ENCODE measurements at regions not wholly inside any gene's neighbourhood (a gene's known extent, or its start where the extent isn't known, plus 50 kb on each side); places are given as distances from the start of the nearest gene placed in this dataset.
"Not testable (repeated sequence)": the region's sequence is repeated elsewhere in the genome, so short reads cannot be mapped to it uniquely, and the experiment has no call there.

GRCh38 chr17:5871666-5872065 lies 198.5 kb upstream of the WSCD1 start:
- no peak for DNase-seq

DNA sequence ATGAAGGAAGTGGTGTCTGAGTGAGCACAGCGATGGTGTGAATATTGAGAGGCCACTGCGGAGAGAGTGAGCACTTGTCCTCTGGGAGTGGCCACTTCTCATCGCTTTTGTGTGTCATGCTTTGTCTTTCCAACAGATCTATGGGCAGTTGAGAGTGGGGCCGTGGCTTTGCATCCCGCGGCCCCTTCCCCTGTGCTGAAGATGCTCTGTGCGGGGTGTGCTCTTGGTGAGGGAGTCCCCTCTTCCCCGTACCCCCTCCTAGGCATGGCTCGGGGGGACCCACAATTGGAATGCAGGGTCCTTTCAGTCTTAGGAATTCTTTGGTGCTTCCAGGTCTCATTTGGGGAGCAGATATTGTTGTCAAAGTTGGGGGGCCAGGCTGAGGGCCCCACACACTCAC lies 197.3 kb upstream of the WSCD1 start:
- no peak for DNase-seq

GRCh38 chr17:5873781-5874180 lies 196.4 kb upstream of the WSCD1 start:
- no peak for DNase-seq

DNA sequence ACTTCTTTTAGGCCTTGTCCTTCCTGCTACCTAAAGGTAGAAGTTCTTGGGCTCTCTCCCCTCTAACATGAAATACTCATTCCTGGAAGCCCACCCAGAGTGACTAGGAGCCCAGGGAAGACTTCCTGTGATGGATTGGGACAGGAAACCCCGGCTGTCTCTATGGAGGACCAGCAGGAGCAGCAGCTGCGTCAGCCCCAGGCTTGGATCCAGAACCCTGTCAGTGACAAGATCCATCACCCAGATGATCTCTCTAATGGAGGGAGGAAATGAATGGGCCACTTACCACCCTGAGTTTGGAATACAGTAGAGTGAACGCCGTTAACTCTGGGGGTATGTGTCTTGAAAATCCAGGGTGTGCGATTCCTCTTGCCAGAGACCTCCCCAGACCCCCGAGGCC lies 195.7 kb upstream of the WSCD1 start:
- DNase-seq = no peak

DNA sequence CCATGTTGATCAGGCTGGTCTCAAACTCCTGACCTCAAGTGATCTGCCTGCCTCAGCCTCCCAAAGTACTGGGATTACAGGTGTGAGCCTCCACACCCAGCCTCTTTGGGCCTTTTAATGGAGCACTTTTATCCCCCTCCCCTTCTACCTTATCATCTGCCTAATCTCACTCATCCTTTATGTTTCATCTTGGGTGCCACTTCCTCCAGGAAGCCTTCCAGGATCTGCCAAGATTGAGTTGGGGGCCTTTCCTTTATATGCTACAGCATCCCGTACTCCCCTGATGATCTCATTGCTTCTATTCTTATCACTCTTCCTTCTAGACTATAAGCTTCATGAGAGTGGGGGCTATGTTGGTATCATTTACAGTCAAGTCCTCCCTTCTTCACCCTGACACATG lies 192.8 kb upstream of the WSCD1 start:
- DNase-seq = no peak

GRCh38 chr17:5877948-5878347 lies 192.2 kb upstream of the WSCD1 start:
- no peak for DNase-seq

GRCh38 chr17:5881849-5882248 lies 188.3 kb upstream of the WSCD1 start:
- DNase-seq = no peak

- no peak for DNase-seq
These were observed 186.2 kb upstream of the WSCD1 start for GRCh38 chr17:5883775-5884665.

DNA sequence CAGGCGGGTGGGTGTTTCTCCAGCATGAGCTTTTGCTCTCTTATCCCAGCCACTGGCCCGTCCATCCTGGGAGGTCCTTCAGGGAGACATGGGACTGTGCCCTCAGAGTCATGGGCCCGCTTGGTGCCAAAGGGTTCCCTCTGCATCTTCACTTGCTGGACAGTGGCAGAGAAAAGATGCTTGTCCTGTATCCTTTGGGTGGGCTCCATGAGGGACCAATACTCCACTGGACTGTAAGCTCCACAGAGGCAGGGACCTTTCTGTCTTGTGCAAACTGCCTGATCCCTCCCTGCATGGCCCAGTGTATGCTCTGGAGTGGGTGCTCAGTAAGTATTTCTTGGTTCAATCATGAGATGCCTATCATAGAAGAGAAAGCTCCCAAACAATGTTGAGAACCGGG lies 184.8 kb upstream of the WSCD1 start:
- no peak for DNase-seq

DNA sequence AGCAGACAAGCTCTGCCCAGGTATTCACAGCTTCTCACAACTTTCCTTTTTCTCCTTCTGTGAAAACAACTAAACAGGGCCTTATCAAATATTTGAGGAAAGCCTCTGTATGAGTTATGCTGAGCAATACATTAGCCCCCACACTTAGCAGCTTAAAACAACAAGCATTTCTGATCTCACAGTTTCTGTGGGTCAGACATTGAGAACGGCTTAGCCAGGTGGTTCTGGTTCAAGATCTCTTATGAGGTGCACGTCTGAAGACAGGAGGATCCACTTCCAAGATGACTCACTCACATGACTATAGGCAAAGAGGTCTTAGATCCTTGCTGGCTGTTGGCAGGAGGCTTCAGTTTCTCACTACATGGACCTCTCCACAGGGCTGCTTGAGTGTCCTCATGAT lies 181.4 kb upstream of the WSCD1 start:
- DNase-seq = no peak

GRCh38 chr17:5892921-5893675 lies 177.1 kb upstream of the WSCD1 start:
- no peak for DNase-seq

DNA sequence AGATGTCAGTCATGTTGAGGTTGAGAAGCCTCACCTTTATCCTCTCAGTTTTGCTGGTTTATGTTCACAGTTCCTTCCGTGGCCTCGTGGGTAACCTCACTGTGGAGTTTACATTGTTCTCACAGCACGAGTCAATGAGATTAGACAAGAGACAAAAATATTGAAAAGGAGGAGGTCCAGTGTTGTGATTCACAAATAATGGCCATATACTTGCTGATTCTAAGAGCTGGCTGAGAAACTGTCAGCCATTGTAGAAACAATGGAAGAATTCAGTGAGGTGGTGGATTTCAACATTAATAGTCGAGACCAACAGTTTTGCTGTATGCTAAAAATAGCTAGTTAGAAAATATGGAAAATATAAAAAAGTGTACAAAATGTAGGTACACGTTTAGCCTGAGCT lies 176.4 kb upstream of the WSCD1 start:
- no peak for DNase-seq

DNA sequence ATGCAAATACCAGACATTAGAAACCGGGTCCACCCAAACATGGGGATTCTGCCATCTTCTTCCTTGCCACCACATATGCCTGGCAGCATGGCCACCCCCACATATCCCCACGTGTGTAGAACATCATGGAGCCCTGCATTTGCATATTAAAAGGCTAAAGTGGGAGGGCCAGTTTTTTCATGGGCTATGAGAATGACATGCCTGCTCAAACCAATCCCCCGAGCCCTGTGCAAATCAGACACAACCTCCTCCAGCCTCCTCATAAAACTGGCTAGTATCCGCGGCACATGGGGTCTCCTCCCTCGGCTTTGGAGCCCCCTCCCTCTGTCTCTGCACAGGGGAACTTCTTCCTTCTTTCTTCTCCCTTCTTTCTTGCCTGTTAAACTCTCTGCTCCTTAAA lies 174.9 kb upstream of the WSCD1 start:
- DNase-seq = no peak

- DNase-seq = no peak
These were observed 174.0 kb upstream of the WSCD1 start for GRCh38 chr17:5896215-5896614.

DNA sequence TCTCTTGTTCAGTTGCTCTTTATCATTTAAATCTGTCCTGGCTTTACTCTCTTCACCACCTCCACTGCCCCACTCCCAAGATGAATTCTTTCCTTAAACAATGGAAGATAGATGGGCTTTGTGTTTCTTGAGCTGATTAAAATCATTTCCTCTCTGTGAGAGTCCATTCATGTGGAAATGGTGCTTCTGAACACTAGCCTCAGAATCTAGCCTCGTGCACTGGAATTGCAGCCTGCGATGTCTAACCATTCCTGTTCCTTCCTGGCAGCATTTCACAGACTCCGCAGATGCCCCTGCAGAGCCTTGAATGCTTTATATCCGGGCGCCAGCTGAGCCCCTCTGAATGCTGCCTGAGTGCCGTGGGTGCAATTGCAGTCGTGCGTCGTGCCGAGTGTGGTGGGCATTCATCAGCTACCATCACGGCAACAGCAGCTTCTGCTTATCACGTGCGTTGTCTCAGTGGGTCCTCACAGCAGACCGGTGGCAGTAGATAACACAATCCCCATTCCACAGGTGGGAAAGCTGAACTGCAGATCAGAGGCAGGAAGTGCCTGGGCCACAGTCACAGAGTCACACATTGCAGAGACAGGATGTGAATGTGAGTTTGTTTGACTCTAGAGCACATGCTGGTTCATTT lies 172.8 kb upstream of the WSCD1 start:
- DNase-seq = no peak

GRCh38 chr17:5897981-5898380 lies 172.2 kb upstream of the WSCD1 start:
- DNase-seq = not testable (repeated sequence)

GRCh38 chr17:5898406-5898805 lies 171.8 kb upstream of the WSCD1 start:
- no peak for DNase-seq

DNA sequence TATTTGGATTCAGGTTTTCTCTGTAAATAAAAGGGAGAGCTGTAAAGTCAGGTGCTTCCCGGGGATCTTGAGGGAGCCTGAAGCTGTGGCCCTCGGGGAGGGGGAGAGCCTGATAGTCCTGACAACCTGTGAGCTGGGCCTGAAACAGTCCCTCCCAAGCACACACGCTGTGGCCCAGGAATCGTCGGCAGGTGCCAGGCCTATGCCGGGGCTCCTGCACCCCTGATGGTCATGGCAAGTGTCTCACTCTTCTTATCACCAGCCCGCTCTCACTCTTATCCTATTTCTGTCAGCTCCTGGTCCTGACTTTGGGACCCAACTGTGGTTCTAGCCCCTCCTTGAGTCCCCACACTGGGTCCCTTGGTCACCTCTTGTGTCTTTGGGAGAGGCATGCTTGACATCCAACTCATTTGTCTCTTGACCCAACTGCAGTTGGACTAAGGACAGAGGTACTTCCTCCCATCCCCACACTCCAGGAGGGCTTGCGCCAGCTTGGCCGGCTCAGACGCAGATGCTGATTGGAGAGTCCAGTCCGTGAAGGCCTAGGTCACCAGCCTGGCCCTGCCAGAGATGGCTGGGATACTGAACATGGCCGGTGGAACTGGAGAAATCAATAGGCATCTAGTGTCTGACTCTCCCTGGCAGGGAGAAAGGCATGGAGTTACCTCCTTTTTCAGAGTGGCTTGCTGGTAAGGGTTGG lies 170.5 kb upstream of the WSCD1 start:
- DNase-seq = no peak

DNA sequence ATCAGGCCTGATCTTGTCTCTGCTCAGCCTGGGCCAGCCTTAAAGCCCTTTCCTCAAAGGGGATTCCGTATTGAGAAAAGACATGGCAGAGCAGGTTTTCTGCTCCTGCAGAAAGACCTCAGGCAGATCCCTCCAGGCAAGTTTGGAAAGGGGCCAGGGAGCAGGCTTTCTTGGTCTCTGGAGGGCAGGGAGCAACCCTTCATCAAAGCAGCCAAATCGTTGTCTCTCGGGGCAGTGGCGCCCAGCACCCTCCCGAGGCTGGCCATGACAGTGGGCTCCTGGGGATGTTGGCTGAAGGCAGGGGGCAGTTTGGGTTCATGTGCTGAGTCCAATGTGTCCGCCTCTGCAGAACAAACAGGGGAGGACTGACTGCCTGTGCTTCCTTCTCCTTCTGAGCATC lies 168.4 kb upstream of the WSCD1 start:
- no peak for DNase-seq

DNA sequence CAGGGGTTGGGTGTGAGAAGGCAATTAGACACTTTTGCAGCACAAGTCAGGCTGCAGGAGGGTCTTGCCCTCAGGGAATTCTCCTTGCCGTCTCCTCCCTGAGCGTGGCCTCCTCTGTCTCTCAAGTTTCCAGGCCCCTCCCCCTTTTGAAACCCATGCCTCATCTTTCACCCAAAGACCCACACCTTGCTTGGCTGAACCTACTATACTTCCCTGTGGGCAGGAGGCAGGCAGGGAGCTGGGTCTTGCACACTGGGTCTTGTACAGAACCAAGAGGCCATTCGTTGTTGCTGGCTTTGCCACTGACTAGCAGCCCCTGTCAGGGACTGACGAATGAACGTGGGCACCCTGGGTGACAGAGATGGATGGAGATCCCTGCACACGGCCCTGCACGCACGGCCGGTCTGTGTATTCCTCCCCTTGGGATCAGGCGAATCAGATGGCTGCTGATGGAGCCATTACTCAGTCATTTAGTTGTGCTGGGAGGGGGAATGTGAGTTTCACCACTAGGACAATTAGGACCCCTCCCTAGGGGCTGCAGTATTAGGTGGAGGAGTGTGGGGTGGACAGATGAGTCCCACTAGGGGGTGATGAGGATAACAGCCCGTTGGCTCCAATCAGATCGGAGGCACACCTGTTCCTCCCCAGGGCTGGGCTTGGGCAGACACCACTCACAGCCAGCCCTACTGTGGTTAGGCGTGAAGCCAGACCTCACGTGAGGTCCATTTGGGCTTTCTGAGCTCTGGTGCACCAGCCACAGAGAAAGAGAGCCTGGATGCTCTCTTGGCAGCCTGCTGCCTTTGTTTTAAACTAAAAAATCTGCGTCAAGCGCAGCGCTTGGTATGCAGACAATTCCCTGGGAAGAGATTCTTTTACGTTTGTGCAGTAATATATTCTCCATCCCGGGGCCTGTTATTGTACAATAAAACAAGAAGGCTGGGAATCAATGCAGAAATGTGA lies 167.7 kb upstream of the WSCD1 start:
- no peak for DNase-seq

DNA sequence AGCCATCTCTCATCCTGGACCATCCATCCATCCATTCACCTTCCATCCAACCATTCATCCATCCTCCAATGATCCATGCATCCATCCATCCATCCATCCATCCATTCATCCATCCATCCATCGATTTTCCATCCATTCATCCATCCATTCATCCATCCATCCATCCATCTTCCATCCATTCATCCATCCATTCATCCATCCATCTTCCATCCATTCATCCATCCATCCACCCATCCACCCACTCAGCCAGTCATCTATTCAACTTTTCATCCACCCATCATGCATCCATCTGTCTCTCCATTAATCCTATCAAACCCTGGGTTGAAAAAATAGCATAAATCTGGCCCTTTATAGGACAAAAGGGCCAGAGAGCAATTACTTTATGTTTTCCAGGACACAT lies 158.3 kb upstream of the WSCD1 start:
- no peak for DNase-seq

- DNase-seq = no peak
These were observed 157.1 kb upstream of the WSCD1 start for GRCh38 chr17:5913032-5913531.
